ENCODE measurements at regions not wholly inside any gene's neighbourhood (a gene's known extent, or its start where the extent isn't known, plus 50 kb on each side); places are given as distances from the start of the nearest gene placed in this dataset.
"Not testable (repeated sequence)": the region's sequence is repeated elsewhere in the genome, so short reads cannot be mapped to it uniquely, and the experiment has no call there.

DNA sequence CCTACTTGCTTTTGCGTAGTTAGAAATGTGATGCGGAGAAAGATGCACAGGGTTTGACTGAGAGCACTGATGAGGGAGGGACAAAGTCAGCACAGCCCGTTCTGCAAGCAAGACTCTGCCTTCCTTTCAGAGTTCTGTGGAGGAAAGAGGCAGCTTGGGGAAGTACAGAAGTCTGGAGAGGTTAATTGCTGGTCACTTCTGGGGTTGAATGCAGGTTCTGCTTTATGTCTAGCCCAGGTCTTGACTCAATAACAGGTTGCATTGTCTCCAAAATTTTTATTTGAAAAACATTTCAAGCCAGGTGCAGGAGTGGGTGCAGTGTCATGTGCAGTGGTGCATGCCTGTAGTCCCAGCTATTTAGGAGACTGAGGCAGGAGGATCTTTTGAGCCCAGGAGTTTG, 461.7 kb downstream of the NR2F2 start:
- intact Hi-C loops (cut with micrococcal nuclease) = no loop called here

GRCh38 chr15:96796841-96797240, 466.3 kb downstream of the NR2F2 start:
- intact Hi-C loops (cut with micrococcal nuclease) = no loop called here

DNA sequence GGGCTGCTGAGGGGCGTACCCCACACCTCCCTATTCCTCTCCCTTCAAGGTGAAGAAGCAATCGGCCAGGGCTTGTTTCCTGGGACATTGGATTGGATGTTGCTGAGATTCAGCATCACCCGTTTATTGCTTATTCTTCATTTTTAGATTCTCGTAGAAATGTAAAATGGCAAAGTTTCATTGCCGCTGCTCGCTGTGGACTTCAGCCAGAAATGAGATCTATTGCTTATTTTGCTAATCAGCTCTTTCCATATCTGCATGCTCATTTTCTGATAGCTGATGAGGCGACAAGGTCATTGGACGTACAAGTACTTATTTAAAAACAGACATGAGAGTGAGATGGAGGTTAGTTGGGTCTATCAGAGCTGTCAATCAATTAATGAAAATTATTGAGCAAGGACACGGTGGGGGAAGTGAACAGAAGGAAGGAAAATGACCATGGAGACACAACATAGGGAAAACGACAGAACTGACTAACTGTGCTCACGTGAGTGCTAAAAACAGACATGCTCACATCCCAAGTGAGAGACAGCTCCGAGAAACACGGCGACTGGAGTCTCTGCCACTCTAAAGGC, 471.2 kb downstream of the NR2F2 start:
- intact Hi-C loops (cut with micrococcal nuclease) = no loop called here

DNA sequence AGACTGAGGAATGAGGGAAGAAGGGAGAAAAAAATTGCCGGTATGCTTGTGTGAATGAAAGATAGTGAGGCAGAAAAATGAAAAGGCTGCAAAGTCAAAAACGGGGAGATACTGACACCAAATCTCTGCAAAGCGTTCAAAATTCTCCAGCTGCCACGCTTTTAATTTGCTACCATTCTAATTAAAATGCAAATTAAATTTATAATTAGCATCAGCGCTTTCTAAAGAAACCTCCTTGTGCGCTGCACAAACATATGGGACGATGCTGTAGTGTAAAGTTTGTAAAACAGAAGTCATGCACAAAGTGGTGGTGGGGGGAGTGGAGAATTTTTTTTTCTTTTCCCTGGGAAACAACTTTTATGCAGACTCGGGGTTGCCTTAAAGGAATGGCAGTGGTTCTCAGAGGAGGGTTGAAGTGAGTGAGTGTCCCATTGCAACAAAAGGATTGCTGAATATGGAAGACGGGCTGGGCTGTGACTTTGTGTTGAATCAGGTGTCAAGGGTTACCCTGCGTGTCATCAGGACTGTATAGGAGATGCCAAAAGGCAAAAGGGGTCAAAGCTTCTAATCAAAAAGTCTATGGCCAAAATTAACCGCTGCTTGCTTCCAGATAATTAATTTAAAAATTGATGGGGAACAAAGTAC, 472.2 kb downstream of the NR2F2 start:
- intact Hi-C loops (cut with micrococcal nuclease) = no loop called here

DNA sequence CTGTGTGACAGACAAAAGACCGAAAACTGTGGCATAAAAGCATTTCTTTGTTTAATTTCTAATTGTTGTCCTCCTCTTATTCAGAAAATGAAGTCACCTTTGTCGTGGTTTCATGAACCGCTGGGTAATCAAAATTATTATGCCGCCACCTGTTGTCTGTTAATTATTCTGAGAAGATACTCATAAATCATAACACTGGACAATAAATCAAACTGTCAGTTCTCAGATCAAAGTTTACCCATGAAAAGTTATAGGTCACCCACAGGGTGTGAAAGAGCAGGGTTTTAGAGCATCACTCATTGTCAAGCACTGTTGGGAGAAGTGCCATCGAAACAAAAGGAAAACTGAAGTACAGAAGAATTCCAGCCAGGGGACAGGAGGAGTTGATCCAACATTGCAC, 474.3 kb downstream of the NR2F2 start:
- intact Hi-C loops (cut with micrococcal nuclease) = no loop called here

DNA sequence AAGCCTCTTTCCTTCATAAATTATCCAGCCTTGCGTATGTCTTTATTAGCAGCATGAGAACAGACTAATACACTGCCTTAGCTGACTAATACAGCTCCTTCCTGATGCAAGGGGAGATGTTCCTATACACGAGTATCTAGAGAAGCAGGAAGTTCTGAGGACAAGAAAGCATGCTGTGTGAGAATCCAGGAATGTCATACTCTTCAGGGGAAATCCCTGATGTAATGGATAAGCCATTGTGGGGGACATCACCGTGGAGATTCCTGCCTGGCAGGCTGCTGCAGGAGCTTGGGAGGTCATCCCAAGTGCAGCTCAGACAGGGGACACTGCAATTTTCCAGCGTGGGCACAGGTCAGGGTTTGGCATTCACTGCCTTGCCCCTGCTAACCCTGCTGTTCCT, 476.9 kb downstream of the NR2F2 start:
- intact Hi-C loops (cut with micrococcal nuclease) = no loop called here

GRCh38 chr15:96817900-96818299, 487.4 kb downstream of the NR2F2 start:
- intact Hi-C loops (cut with micrococcal nuclease) = no loop called here

DNA sequence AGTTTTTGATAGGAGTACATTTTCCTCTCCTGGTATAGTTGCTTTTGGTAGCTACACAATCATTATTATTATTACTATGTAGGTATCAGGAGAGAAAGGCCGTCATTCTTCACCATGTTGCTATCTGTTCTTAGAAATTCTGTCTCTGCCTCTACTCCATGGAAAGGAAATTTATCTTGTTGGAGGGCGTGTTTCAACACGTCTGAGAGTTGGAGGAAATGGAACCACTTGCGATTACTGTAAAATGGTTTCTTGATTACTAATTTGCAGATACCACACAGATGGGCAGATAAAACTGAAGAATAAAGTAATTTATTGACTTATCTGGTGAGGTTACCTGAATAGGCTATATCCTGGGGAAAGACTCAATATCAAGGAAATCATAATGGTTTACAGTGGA, 488.4 kb downstream of the NR2F2 start:
- intact Hi-C loops (cut with micrococcal nuclease) = no loop called here

GRCh38 chr15:96827981-96828380, 497.5 kb downstream of the NR2F2 start:
- intact Hi-C loops (cut with micrococcal nuclease) = no loop called here

DNA sequence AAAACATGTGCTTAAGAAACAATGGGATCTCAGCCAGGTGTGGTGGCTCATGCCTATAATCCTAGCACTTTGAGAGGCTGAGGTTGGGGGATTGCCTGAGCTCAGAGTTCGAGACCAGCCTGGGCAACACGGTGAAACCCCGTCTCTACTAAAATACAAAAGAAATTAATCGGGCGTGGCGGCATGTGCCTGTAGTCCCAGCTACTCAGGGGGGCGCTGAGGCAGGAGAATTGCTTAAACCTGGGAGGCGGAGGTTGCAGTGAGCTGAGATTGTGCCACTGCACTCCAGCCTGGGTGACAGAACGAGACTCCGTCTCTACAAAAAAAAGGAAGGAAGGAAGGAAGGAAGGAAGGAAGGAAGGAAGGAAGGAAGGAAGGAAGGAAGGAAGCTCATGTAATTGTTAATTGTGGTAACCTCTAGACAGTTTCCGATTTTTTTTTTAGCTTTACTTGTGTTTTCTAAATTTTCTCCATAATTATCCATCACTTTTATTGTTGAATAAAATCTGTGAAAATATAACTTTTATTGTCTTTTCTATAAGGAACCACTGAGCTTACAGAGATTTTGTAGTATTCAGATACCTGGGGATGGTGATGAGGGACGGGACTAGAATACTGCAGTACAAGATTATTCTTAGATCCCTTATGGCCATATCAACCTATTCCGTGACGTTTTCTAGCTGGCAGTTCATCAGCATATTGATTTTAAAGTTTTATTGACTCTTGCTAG, 506.9 kb downstream of the NR2F2 start:
- intact Hi-C loops (cut with micrococcal nuclease) = no loop called here

DNA sequence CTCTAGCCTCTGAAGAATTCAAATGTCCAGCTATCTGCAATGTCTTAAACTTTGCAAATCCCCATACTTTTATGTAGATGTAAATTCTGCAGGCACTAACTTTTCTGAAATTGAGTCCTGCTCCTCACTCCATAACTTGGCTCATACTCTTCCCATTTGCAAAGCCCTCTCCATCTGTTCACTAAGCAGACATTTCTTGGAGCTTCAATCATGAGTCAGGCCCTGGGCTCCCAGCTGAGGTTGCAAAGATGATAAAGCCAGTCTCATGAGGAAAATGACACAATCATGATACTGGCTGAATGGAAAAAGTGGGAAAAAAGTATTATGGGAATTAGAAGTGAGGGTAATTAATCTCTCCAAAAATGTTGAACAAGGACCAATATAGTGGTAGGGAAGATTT, 507.6 kb downstream of the NR2F2 start:
- intact Hi-C loops (cut with micrococcal nuclease) = no loop called here

- intact Hi-C loops (cut with micrococcal nuclease) = no loop called here
These were observed 518.9 kb downstream of the NR2F2 start for GRCh38 chr15:96849271-96849900.

DNA sequence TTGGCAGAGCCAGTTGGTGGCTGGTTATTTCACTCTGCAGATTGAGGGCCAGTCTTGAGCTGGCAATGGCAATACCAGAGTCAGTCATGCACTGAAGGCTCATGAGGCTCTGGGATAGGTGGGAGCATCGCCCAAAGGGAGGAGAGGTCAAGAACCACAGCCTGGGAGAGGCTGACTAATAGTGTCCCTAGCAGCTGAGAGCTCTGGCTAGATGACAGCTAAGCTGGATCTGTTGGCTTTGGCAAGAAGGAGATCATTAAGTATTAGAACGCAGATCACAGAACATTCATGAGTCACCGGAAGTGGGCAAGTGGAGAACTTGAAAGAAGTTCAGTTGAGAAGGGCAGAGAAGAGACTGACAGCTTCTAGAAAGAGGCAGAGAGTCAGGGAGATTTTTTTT, 521.1 kb downstream of the NR2F2 start:
- intact Hi-C loops (cut with micrococcal nuclease) = no loop called here

DNA sequence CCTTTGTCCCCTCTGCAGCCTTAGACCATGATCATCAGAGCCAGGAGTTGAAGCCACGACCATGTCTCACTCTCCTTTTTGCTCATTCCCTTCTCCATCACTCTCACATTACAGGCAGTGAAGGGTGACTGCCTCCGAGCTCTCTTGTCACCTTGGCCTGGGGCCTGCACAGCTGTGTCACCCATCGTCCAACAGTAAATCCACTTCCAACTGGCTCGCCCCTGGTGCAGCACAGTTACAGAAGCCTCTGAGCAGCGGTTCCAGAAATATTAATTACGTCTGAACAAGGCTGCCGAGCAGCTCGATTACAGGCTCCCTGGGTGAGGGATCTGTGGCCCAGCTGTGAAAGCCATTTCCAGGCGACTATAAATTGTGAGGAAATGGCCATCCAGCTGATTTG, 528.2 kb downstream of the NR2F2 start:
- intact Hi-C loops (cut with micrococcal nuclease) = no loop called here

DNA sequence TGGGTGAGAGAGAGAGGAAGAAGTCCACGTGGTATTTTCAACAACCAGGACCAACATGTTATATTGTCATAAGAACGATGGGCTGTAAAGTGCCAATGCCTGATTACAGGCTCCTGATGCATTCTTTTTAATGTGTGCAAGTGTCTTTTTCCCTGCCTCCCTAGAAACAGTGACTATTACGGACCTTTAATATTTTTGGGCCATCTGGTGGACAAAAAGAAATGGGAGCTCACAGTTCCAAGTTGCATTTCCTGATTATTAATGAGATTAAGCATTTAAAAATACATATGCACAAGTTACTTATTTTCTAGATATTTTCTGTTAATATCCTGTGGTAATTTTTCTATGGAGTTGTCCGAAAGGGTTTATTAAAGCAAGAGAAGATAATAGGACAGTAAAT, 530.2 kb downstream of the NR2F2 start:
- intact Hi-C loops (cut with micrococcal nuclease) = no loop called here

DNA sequence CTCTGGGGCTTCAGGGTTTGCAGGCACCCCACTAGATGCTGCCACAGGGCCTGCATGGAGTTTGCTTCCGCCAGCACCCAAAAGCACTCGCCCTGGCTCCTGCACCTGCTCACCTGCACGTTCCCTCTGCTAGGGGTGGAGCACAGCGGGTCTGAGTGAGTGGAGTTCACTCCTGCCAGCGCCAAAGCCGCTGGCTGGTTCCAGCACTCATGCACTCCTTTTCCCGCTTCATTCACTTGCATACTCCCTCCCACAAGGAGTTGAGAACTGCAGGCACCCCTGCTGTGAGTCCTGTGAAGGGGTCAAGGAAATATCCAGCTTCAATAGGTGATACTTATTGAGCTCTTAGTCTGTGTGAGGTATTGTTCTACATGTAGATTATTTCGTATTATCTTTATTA, 537.5 kb downstream of the NR2F2 start:
- intact Hi-C loops (cut with micrococcal nuclease) = no loop called here

- intact Hi-C loops (cut with micrococcal nuclease) = no loop called here
These were observed 538.6 kb downstream of the NR2F2 start for GRCh38 chr15:96869122-96869521.

GRCh38 chr15:96869790-96870189, 539.3 kb downstream of the NR2F2 start:
- intact Hi-C loops (cut with micrococcal nuclease) = no loop called here

- intact Hi-C loops (cut with micrococcal nuclease) = no loop called here
These were observed 540.1 kb downstream of the NR2F2 start for GRCh38 chr15:96870580-96870979.

GRCh38 chr15:96877442-96877841, 546.9 kb downstream of the NR2F2 start:
- intact Hi-C loops (cut with micrococcal nuclease) = not testable (repeated sequence)

- intact Hi-C loops (cut with micrococcal nuclease) = no loop called here
These were observed 547.6 kb downstream of the NR2F2 start for GRCh38 chr15:96878129-96878528.

GRCh38 chr15:96882121-96882772, 551.7 kb downstream of the NR2F2 start:
- intact Hi-C loops (cut with micrococcal nuclease) = no loop called here

Measured in T-helper 2 cell treated with Interferon-gamma antibody and Interleukin-4, amounts not matched to agents 100 ng/mL and 5 ng/mL, for 36 hours (primary cell).